ENCODE measurements at regions not wholly inside any gene's neighbourhood (a gene's known extent, or its start where the extent isn't known, plus 50 kb on each side); places are given as distances from the start of the nearest gene placed in this dataset.

- no peak for TF ChIP-seq CTCF (IDR thresholded peaks at IDR 0.05; ENCODE audit: low read depth, low read length)
- no peak for DNase-seq (ENCODE audit: extremely low read depth, low read depth)
Observed at GRCh38 chr2:212683346-212684097, 144.9 kb upstream of the ERBB4 start.

- no peak for DNase-seq (ENCODE audit: extremely low read depth, low read depth)
- TF ChIP-seq CTCF (IDR thresholded peaks at IDR 0.05; ENCODE audit: low read depth, low read length) = no peak
Observed at GRCh38 chr2:212682937-212683336, 144.3 kb upstream of the ERBB4 start.

DNA sequence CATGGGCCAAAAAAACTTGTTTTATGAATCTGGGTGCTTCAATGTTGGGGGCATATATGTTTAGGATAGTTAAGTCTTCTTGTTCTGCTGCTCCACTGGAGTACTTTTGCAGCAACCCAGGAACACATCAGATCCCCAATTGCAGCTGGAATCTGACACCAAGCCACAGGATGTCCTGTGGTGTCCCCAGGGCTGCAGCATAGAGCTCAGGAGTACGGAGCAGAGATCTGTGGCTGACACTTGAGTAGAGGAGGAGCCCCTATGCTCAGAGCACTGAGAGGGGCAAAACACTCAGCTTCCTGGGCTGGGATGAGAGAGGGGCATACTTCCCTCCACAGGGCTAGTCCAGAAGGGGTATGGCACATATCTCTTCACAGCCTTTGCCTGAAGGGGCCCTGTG, 138.9 kb upstream of the ERBB4 start:
- TF ChIP-seq CTCF (IDR thresholded peaks at IDR 0.05; ENCODE audit: low read depth, low read length) = no peak
- no peak for DNase-seq (ENCODE audit: extremely low read depth, low read depth)

GRCh38 chr2:212672186-212672585, 133.6 kb upstream of the ERBB4 start:
- peak; percentile 20 for DNase-seq (ENCODE audit: extremely low read depth, low read depth)
- no peak for TF ChIP-seq CTCF (IDR thresholded peaks at IDR 0.05; ENCODE audit: low read depth, low read length)

GRCh38 chr2:212669761-212670160, 131.2 kb upstream of the ERBB4 start:
- DNase-seq (ENCODE audit: extremely low read depth, low read depth) = no peak
- TF ChIP-seq CTCF (IDR thresholded peaks at IDR 0.05; ENCODE audit: low read depth, low read length) = no peak

DNA sequence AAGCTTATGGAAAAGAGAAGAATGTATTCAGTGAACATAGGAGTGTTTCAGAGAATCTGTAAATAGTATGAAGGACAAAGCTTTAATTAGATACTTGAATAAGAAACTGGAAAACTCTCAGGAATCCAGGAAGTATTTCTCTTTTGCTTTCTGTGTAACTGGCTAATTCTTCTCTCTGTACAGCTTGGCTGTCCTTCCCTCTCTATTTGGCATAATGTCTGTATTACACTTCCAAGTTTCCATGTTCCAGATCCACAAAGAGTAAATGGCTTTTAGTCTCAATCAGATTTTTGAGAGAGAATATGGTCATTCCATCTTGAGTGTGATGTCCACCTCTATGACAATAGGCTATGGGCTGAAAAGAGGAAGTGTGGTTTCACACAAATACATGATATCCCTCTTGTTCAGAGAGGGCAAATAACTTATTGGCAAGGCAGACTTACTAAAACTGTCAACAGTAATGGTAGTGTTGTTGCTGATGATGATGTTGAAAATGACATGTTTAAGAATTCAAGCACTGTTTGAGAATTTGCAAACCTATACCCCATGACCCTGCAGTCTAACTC, 129.2 kb upstream of the ERBB4 start:
- TF ChIP-seq CTCF (IDR thresholded peaks at IDR 0.05; ENCODE audit: low read depth, low read length) = no peak
- DNase-seq (ENCODE audit: extremely low read depth, low read depth) = no peak

DNA sequence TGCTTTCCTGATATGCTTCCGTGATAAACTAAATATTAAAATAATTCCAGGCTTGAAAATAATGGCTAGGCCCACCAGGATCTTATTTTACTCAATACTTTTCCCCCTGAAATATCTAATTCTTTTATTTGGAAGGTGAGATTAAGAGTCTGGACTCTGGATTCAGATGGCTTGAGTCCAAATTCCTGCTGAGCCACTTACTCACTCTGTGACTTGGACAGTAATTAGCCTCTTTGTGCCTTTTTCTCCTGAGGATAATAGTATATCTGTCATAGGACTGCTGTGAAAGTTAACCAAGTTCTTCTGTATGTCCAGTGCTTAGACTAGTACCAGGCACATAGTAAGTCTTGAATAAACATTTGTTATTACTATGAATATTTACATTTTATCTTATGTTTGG, 127.3 kb upstream of the ERBB4 start:
- no peak for DNase-seq (ENCODE audit: extremely low read depth, low read depth)
- no peak for TF ChIP-seq CTCF (IDR thresholded peaks at IDR 0.05; ENCODE audit: low read depth, low read length)
